Stimulated activated CD4-positive, alpha-beta T cell treated with anti-CD3 and anti-CD28 coated beads, TNF-alpha, amount 100 ng/mL, for 48 hours (primary cell): ENCODE measurements at regions not wholly inside any gene's neighbourhood (a gene's known extent, or its start where the extent isn't known, plus 50 kb on each side); places are given as distances from the start of the nearest gene placed in this dataset.

Source experiments
- DNase-seq, 3 donors: peaks; one replicate each; pipeline ENCODE4 v3.0.0-alpha.2; 2020; ENCODE audit warnings: low read depth in 3 of 3

DNA sequence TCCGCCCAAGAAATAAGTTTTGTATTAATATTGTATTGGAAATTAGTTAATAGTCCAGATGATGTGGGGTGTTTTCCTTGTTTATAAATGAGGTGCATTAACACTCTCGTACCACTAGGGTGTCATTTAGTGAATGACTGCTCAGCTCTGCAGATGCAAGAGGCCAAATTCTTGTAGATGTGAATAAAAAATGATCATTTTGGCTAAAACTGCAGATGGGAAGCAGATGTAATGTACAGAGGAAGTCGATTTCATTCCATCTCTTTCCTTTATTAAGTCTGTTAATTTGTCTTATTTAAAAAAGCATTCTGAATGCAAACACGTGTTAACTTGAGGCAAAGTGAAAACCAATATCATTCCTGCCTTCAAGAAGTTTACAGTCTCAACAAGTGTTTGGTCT lies 108.1 kb downstream of the DHX15 start:
- DNase-seq = no peak

- DNase-seq = no peak
Measured at GRCh38 chr4:24475756-24476155, 108.6 kb downstream of the DHX15 start.

DNA sequence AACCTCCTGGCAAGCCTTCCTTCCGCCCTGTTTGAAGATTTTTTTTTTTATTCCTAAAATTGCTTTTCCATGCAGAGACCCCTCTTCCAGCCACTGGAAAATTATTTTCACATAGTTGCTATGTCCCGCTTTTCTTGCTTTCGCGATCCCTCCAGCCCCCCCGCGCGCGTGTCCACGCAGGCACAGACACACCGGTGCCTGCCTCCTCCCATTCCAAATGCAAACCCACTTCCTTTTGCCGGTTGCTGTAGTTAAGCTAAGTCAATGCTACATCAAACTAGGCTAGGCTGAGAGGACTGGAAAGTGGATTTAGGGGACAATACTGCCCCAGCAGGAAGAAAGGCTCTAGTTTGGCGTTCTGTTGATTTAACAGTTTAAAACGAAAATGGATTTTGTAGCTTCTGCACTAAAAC lies 111.0 kb downstream of the DHX15 start:
- DNase-seq = no peak

GRCh38 chr4:24472514-24473308 lies 111.6 kb downstream of the DHX15 start:
- peak in 2 of 3 donors; percentile 8 to 44 for DNase-seq

DNA sequence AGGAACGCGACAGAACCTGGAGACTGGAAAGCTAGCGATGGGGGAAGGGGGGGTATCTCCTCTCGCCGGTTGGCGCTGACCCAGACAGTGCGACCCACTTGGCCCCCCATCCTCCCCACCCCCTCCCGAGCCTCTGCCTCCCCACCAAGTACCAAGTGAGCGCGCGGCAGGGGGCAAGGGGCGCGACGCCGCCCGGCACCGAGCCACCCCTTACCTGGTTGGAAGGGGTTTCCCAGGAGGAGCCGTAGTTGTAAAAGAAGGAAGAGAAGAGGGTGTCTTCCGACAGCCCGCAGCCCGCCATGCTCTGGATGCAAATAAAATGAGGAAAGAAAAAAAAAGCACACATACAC lies 112.2 kb downstream of the DHX15 start:
- no peak for DNase-seq

DNA sequence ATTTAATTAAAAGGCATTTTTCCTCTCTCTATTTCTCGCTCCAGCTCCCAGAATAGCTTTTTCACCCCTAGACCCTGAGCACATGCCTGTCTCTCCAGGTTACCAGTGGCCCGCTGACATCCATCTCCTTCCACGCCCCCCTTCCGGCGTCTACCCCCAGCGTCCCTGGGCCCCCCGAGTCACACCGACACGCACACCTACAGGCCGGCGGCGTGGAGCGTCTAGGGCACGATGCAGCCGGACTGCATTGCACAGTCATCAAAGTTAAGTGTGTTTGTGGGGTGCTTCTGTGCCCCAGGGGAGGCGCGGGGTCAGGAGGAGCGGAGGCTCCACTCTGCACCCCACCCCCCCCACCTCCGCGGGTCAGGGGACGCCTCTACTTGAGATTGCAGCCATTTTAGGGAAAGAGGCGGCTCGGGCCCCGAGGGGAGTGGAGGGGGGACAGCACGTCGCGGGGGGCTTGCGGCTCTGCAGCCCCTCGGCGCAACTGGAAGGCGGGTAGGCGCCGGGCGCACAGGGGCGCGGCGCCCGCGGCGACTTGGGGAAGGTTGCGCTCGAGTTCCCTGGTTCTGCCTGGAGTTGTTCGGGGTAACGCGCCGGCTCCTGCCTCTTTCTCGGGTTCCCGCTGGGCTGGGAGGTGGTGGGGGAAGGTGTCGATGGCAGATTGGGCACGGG lies 112.7 kb downstream of the DHX15 start:
- peak in 1 of 3 donors; percentile 2 for DNase-seq

DNA sequence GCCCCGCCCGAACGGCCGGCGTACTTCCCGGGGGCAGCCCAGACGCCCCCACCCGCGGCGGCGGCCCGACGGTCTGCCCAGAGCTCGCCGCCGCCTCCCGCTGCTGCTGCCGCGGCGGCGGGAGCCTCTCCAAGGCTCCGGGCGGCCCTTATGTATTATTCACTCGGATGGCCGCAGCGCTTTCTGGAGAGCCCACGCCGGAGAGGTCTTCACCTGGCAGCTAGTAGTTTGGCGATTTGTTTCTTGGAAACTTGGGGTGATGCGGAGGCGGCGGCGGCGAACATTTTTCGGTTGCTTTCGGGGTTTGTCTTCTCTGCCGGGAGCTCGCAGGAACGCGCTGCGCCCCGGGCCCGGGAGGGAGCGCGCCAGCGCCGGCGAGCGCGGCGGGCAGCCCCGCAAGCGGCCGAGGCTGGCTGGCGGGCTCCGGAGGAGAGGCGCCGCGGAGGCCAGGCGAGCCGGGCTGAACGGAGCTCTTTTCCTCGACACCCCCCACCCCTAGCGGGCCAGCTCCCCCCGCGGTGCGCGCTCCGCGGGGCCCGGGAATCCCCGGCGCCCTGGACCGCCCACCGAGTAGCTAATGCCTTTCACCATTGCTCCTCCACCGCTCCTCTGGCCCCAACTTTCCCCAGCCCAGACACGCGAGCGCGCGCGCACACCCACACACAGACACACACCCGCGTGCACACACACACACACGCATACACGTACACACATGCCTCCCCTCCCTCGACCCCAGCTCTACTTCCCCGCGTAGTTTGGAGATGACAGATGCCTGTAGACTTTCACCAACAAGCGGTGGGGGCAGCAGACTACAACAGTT lies 113.5 kb downstream of the DHX15 start:
- DNase-seq = peak in 1 of 3 donors; percentile 3

GRCh38 chr4:24468071-24468470 lies 116.3 kb downstream of the DHX15 start:
- no peak for DNase-seq

GRCh38 chr4:24464566-24464965 lies 119.8 kb downstream of the DHX15 start:
- no peak for DNase-seq

- no peak for DNase-seq
Measured at GRCh38 chr4:24456431-24456830, 127.9 kb downstream of the DHX15 start.

DNA sequence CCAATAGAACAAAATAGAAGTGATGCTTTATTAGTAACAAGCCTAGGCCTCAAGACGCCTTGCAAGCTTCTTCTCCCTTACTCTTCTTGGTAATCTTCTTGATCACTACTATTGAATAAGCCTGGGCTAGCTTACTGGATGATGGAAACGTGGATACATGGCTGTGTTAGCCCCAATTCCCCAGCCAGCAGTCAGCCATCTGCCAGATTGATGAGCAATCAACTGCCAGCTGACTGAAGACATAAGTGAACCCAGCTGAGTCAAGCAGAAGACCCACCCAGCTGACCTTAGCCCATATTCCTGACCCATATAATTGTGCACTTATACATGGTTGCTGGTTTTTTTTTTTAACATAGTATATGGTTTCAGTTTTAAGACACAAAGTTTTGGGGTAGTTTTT lies 130.4 kb downstream of the DHX15 start:
- no peak for DNase-seq

DNA sequence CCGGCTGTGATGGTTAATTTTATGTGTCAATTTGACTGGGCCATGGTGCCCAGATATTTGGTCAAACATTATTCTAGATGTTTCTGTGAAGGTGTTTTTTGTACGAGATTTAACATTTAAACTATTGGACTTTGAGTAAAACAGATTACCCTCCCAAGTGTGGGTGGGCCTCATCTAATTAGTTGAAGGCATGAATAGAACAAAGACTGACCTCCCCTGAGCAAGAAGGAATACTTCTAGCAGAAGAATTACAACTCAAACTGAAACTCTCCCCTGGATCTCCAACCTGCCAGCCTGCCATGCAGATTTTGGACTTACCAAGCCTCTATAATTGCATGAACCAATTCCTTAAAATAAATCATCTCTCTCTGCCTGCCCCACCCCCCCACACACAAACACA lies 132.5 kb downstream of the DHX15 start:
- DNase-seq = no peak

DNA sequence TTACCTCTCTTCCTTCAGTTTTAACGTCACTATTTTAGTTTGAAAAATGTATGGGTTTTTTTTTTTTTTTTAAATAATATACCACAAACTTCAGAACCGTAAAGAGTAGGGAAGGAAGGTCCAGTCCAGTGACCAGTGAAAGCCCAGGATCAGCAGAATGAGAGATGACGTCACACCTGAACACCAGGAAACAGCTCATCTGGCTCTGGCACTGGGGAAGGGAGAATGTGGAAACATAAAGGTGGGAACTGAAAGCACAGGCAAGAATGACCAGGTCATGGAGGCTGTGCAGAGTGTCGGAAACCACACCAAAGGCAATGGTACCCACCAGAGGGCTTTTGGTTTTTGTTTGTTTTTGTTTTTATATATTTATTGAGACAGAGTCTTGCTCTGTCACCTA lies 141.2 kb downstream of the DHX15 start:
- DNase-seq = no peak

GRCh38 chr4:24440765-24441164 lies 143.6 kb downstream of the DHX15 start:
- DNase-seq = no peak

- no peak for DNase-seq
Measured at GRCh38 chr4:24434241-24434640, 150.1 kb downstream of the DHX15 start.

GRCh38 chr4:24433515-24434214 lies 150.7 kb downstream of the DHX15 start:
- no peak for DNase-seq

- no peak for DNase-seq
Measured at GRCh38 chr4:24428850-24429249, 155.5 kb downstream of the DHX15 start.

DNA sequence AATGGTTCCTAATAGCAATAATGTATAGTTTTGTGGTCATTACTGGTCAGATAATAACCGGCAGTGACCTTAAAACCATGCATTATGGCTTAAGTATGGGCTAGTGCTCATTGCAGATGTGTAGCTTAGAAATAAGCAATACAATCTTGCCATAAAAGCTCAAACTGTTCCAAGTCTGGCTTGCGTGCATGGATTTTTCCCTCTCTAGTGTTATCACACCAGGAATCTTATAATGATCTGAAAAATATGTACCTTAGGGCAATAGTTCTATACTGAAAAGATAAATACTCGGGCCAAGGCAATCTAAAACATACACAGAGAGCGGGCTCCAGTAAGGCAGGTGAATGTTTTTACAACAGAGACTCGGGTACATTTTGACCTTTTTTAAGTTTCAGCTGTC lies 157.8 kb downstream of the DHX15 start:
- no peak for DNase-seq

DNA sequence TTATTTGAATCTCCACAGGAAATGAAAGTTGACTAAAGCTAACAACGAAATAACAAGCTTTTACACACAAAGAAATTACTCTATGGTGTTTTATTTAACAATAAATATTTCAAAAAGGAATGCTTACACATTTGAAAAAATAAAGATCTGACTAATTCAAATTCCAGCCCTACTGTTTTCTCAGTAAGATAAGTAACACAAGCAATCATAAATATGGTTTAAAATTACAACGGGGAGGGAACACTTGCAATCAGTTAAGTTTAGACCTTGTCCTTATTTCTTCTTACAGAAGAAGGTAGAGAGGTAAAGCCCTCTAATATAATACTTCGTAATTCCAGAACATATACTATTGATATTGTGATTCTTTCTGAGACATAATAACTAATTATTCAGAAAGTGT lies 158.5 kb downstream of the DHX15 start:
- no peak for DNase-seq

- DNase-seq = no peak
Measured at GRCh38 chr4:24423670-24424069, 160.7 kb downstream of the DHX15 start.

- DNase-seq = no peak
Measured at GRCh38 chr4:24422644-24423043, 161.7 kb downstream of the DHX15 start.
